Ovary (tissue), 3 donors: ENCODE measurements at regions not wholly inside any gene's neighbourhood (a gene's known extent, or its start where the extent isn't known, plus 50 kb on each side); places are given as distances from the start of the nearest gene placed in this dataset.

Experiments
- CTCF ChIP-seq, 3 donors: fragments of 450-650 bp in 2 of 3; fragments of 200-600 bp in 1 of 3; IDR thresholded peaks; one replicate each; pipeline versions ENCODE4 v1.5.1 to v1.8.0; 2016 to 2022; ENCODE audit warnings: antibody characterized with exemption in 3 of 3, mild to moderate bottlenecking in 1 of 3
- POLR2A ChIP-seq: fragments of 450-650 bp; IDR thresholded peaks from one replicate; pipeline ENCODE4 v1.6.1; 2017; ENCODE audit warnings: antibody characterized with exemption, mild to moderate bottlenecking, moderate library complexity
- donor health status: DM: no; HTN: no; CAD: no.

DNA sequence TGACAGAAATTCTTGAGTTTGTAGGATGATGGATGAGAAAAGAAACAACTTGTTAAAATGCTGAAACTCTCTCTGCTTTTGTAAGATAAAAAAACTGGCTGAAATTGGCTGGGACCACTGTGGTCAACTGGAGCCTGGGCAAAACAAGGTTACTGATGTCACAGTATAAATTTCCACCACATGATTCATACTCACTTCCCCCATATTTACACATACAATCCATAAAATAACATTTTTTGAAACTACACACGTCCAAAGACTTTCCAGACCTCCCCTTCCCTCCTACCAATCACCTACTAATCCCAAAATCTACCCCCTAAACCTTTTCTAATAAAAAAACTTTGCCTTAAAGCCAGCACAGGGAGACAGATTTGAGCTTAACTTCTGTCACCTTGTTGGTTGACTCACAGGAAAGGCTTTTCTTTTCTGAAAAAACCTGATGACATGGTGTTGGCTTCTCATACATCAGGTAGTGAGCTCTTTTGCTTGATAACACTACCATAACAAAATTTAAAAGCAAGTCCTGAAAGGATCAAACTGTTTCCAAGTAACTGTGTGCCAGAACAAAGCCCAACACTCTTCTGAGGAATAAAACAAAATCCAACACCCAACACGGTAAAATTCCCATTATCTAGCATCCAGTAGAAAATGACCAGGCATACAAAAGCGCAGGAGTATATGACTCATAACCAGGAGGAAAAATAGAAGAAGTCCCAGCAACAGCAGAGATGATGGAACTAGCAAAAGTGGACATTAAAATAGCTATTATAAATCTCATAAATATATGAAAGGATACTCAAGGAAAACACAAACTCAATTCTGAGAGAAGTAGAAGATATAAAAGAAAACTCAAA is 87.3 kb upstream of the SNRK start:
- TF ChIP-seq CTCF (IDR thresholded peaks at IDR 0.05), result no peak
- TF ChIP-seq POLR2A, result no peak
